ENCODE measurements at regions not wholly inside any gene's neighbourhood (a gene's known extent, or its start where the extent isn't known, plus 50 kb on each side); places are given as distances from the start of the nearest gene placed in this dataset.

DNA sequence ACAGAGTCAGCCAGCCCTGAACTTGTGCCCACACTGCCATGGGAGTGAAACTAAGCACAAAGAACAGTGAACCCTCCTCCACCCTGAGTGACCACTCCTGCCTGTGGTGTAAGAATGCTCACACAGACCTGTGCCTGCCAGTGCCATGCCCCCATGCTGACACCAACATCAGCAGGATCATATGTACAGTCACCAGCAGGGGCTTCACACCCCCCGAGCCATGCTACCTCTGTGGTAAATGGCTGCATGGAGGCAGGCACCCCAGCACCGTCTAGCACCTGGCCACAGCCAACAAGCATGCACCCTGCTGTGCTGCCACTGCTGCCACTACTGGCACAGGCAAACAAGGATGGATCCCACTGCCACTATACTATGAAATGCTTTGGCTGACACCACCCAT, 344.4 kb upstream of the CCDC196 start:
- no peaks in the 10 kb centered on the region for H3K27me3 ChIP-seq (ENCODE audit: control insufficient read depth in 3 of 3, insufficient read depth in 3 of 3, low read length in 2 of 3)
- no peak overlapping the region for H3K4me3 ChIP-seq
- H3K4me1 ChIP-seq (ENCODE audit: control insufficient read depth in 5 of 5, insufficient read depth in 5 of 5, low read length in 5 of 5) = peaks cover 0 to 11% (median 0%) of the 10 kb centered on the region in 5 donors
- H3K36me3 ChIP-seq (ENCODE audit: control insufficient read depth in 4 of 4, insufficient read depth in 4 of 4, low read length in 4 of 4) = no peaks in the 10 kb centered on the region
- DNase-seq = no peak
- H3K27ac ChIP-seq (ENCODE audit: low read depth in 1 of 2, low read length in 1 of 2) = no peak overlapping the region
- no peak for TF ChIP-seq CTCF (IDR thresholded peaks at IDR 0.05; ENCODE audit: control extremely low read depth, extremely low read depth)
- 82 to 91% methylated on average over 2 of the region's 2 CpGs for WGBS, 2 donors
- no peak overlapping the region for H3K9ac ChIP-seq (ENCODE audit: insufficient read depth in 1 of 2, low read length in 2 of 2)
- peaks cover 0 to 10% (median 0%) of the 10 kb centered on the region in 4 donors for H3K9me3 ChIP-seq (ENCODE audit: control insufficient read depth in 4 of 4, insufficient read depth in 3 of 4, low read length in 3 of 4)
- ATAC-seq (ENCODE audit: insufficient read depth, low FRiP score) = no peak

GRCh38 chr14:66143387-66144112, 342.6 kb upstream of the CCDC196 start:
- TF ChIP-seq CTCF (IDR thresholded peaks at IDR 0.05; ENCODE audit: control extremely low read depth, extremely low read depth) = no peak
- H3K4me1 ChIP-seq (ENCODE audit: control insufficient read depth in 5 of 5, insufficient read depth in 5 of 5, low read length in 5 of 5) = no peaks in the 10 kb centered on the region
- 92 to 94% methylated on average over 6 of the region's 6 CpGs for WGBS, 2 donors
- DNase-seq = no peak
- peaks cover 0 to 10% (median 0%) of the 10 kb centered on the region in 4 donors for H3K9me3 ChIP-seq (ENCODE audit: control insufficient read depth in 4 of 4, insufficient read depth in 3 of 4, low read length in 3 of 4)
- no peak overlapping the region for H3K9ac ChIP-seq (ENCODE audit: insufficient read depth in 1 of 2, low read length in 2 of 2)
- no peak overlapping the region for H3K27ac ChIP-seq (ENCODE audit: low read depth in 1 of 2, low read length in 1 of 2)
- no peak overlapping the region for H3K4me3 ChIP-seq
- ATAC-seq (ENCODE audit: insufficient read depth, low FRiP score) = no peak
- no peaks in the 10 kb centered on the region for H3K27me3 ChIP-seq (ENCODE audit: control insufficient read depth in 3 of 3, insufficient read depth in 3 of 3, low read length in 2 of 3)
- no peaks in the 10 kb centered on the region for H3K36me3 ChIP-seq (ENCODE audit: control insufficient read depth in 4 of 4, insufficient read depth in 4 of 4, low read length in 4 of 4)

DNA sequence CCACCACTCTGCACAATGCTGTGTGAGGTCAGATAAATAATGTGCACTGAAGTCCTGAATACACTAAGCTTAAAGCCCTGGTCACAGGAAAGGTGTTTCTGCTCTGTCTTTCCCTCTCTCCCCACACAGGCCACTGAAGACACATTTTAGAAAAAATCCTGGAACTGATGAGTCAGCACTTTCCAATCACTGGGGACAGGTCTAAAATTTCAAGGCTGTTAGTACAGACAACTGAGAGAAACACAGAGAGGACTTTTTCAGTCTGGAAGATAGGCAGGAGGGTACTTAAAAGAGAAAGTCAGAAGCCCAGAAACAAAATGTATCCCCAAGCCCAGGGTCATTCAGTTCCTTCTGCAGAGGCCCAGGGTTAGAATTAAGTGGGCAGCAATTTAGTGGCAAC, 333.9 kb upstream of the CCDC196 start:
- Histone ChIP-seq H3K9ac (ENCODE audit: insufficient read depth in 1 of 2, low read length in 2 of 2) (no peak overlapping the region), H3K27ac (ENCODE audit: low read depth in 1 of 2, low read length in 1 of 2) (no peak overlapping the region), H3K9me3 (ENCODE audit: control insufficient read depth in 4 of 4, insufficient read depth in 3 of 4, low read length in 3 of 4) (no peaks in the 10 kb centered on the region), H3K27me3 (ENCODE audit: control insufficient read depth in 3 of 3, insufficient read depth in 3 of 3, low read length in 2 of 3) (no peaks in the 10 kb centered on the region), H3K4me1 (ENCODE audit: control insufficient read depth in 5 of 5, insufficient read depth in 5 of 5, low read length in 5 of 5) (peaks cover 0 to 12% (median 2%) of the 10 kb centered on the region in 5 donors), H3K4me3 (no peak overlapping the region), H3K36me3 (ENCODE audit: control insufficient read depth in 4 of 4, insufficient read depth in 4 of 4, low read length in 4 of 4) (no peaks in the 10 kb centered on the region)
- TF ChIP-seq CTCF (IDR thresholded peaks at IDR 0.05; ENCODE audit: control extremely low read depth, extremely low read depth) = no peak
- no peak for ATAC-seq (ENCODE audit: insufficient read depth, low FRiP score)
- peak in 1 of 3 donors; percentile 27 for DNase-seq

DNA sequence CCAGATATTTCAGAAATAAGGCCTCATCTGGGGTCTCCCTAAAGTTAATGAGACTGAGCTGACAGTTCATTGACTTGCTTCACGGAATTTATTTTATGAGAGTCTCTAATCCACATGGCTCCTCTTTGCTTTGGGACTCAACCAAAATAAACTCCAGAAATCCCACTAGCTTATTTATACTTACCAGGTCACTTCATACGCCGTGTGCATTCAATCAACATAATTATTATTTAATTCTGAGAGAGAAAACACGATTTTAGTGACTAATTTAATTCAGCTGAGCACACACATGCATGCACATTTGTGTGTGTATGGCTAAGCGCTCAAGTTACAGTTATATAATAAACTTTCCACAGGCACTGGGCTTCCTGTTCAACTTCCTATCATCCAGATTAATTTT, 333.4 kb upstream of the CCDC196 start:
- peak in 2 of 3 donors; percentile 19 to 44 for DNase-seq
- no peak overlapping the region for H3K27ac ChIP-seq (ENCODE audit: low read depth in 1 of 2, low read length in 1 of 2)
- no peaks in the 10 kb centered on the region for H3K9me3 ChIP-seq (ENCODE audit: control insufficient read depth in 4 of 4, insufficient read depth in 3 of 4, low read length in 3 of 4)
- no peaks in the 10 kb centered on the region for H3K27me3 ChIP-seq (ENCODE audit: control insufficient read depth in 3 of 3, insufficient read depth in 3 of 3, low read length in 2 of 3)
- H3K4me3 ChIP-seq = no peak overlapping the region
- no peak overlapping the region for H3K9ac ChIP-seq (ENCODE audit: insufficient read depth in 1 of 2, low read length in 2 of 2)
- H3K4me1 ChIP-seq (ENCODE audit: control insufficient read depth in 5 of 5, insufficient read depth in 5 of 5, low read length in 5 of 5) = peaks cover 0 to 12% (median 2%) of the 10 kb centered on the region in 5 donors
- WGBS, 2 donors = 54 to 67% methylated on average over 5 of the region's 5 CpGs
- TF ChIP-seq CTCF (IDR thresholded peaks at IDR 0.05; ENCODE audit: control extremely low read depth, extremely low read depth) = no peak
- no peak for ATAC-seq (ENCODE audit: insufficient read depth, low FRiP score)
- no peaks in the 10 kb centered on the region for H3K36me3 ChIP-seq (ENCODE audit: control insufficient read depth in 4 of 4, insufficient read depth in 4 of 4, low read length in 4 of 4)
